M059J (cell line): ENCODE measurements at regions not wholly inside any gene's neighbourhood (a gene's known extent, or its start where the extent isn't known, plus 50 kb on each side); places are given as distances from the start of the nearest gene placed in this dataset.
"Not testable (repeated sequence)": the region's sequence is repeated elsewhere in the genome, so short reads cannot be mapped to it uniquely, and the experiment has no call there.

Source experiments
- DNase-seq: peaks from one replicate; pipeline ENCODE4 v3.0.0-alpha.2; 2012; ENCODE audit warnings: low read depth

- peak; percentile 60 for DNase-seq
Measured at GRCh38 chr6:50899306-50899870, 80.7 kb downstream of the TFAP2B start.

GRCh38 chr6:50902260-50902659 lies 83.6 kb downstream of the TFAP2B start:
- no peak for DNase-seq

- peak; percentile 32 for DNase-seq
Measured at GRCh38 chr6:50905297-50905696, 86.6 kb downstream of the TFAP2B start.

GRCh38 chr6:50907565-50907964 lies 88.9 kb downstream of the TFAP2B start:
- DNase-seq, result no peak

GRCh38 chr6:50913105-50913770 lies 94.6 kb downstream of the TFAP2B start:
- DNase-seq, result no peak

GRCh38 chr6:50921378-50921777 lies 102.7 kb downstream of the TFAP2B start:
- DNase-seq, result not testable (repeated sequence)

GRCh38 chr6:50921968-50922367 lies 103.3 kb downstream of the TFAP2B start:
- DNase-seq, result no peak

GRCh38 chr6:50922579-50923525 lies 104.2 kb downstream of the TFAP2B start:
- peak; percentile 73 for DNase-seq

GRCh38 chr6:50924758-50925157 lies 106.1 kb downstream of the TFAP2B start:
- no peak for DNase-seq

GRCh38 chr6:50925548-50925947 lies 106.9 kb downstream of the TFAP2B start:
- no peak for DNase-seq

GRCh38 chr6:50925981-50926380 lies 107.3 kb downstream of the TFAP2B start:
- DNase-seq, result peak; percentile 40

- peak; percentile 69 for DNase-seq
Measured at GRCh38 chr6:50927800-50928199, 109.1 kb downstream of the TFAP2B start.

GRCh38 chr6:50929323-50929722 lies 110.7 kb downstream of the TFAP2B start:
- DNase-seq, result no peak

- peak; percentile 42 for DNase-seq
Measured at GRCh38 chr6:50935442-50935841, 116.8 kb downstream of the TFAP2B start.

GRCh38 chr6:50936277-50936681 lies 117.6 kb downstream of the TFAP2B start:
- DNase-seq, result peak; percentile 49

GRCh38 chr6:50939931-50940330 lies 121.3 kb downstream of the TFAP2B start:
- DNase-seq, result peak; percentile 60

GRCh38 chr6:50945789-50946188 lies 127.1 kb downstream of the TFAP2B start:
- no peak for DNase-seq

GRCh38 chr6:50952092-50952907 lies 133.6 kb downstream of the TFAP2B start:
- peak; percentile 78 for DNase-seq

GRCh38 chr6:50956014-50956413 lies 137.3 kb downstream of the TFAP2B start:
- DNase-seq, result no peak

- DNase-seq, result no peak
Measured at GRCh38 chr6:50958148-50958697, 139.6 kb downstream of the TFAP2B start.

- DNase-seq, result no peak
Measured at GRCh38 chr6:50959081-50959641, 140.5 kb downstream of the TFAP2B start.
